ENCODE measurements at regions not wholly inside any gene's neighbourhood (a gene's known extent, or its start where the extent isn't known, plus 50 kb on each side); places are given as distances from the start of the nearest gene placed in this dataset.

- Mint-ChIP-seq H3K27me3 (no peaks in the 10 kb centered on the region), H3K4me1 (ENCODE audit: low read depth) (peaks cover 14% of the 10 kb centered on the region), H3K27ac (no peak overlapping the region), H3K36me3 (peaks cover 2% of the 10 kb centered on the region), H3K9me3 (peaks cover 15% of the 10 kb centered on the region), H3K4me3 (no peak overlapping the region)
- intact Hi-C loops (cut with micrococcal nuclease), result loop anchor here (5.0 kb wide), 3 partner anchors 57 to 162 kb away; no protein-coding TSS in a partner anchor
- POLR2A ChIA-PET, result interaction anchor here (0.9 kb wide), 1 partner anchor 22 kb away, joined by 4 read pairs; no protein-coding TSS in a partner anchor
- no peak for DNase-seq
- CTCF ChIA-PET, result interaction anchor here (0.5 kb wide), 1 partner anchor 219 kb away, joined by 3 read pairs; no protein-coding TSS in a partner anchor
Measured at GRCh38 chr6:130679684-130680083, 147.5 kb upstream of the SMLR1 start.

- Mint-ChIP-seq H3K27ac (no peak overlapping the region), H3K4me1 (ENCODE audit: low read depth) (peaks cover 12% of the 10 kb centered on the region), H3K9me3 (peaks cover 15% of the 10 kb centered on the region), H3K4me3 (no peak overlapping the region), H3K27me3 (no peaks in the 10 kb centered on the region), H3K36me3 (peaks cover 2% of the 10 kb centered on the region)
- intact Hi-C loops (cut with micrococcal nuclease), result no loop called here
- ChIA-PET POLR2A (interaction anchor here (0.9 kb wide), 1 partner anchor 22 kb away, joined by 4 read pairs; no protein-coding TSS in a partner anchor), CTCF (interaction anchor here (0.5 kb wide), 1 partner anchor 219 kb away, joined by 3 read pairs; no protein-coding TSS in a partner anchor)
- DNase-seq, result no peak
Measured at GRCh38 chr6:130680116-130680515, 147.1 kb upstream of the SMLR1 start.

DNA sequence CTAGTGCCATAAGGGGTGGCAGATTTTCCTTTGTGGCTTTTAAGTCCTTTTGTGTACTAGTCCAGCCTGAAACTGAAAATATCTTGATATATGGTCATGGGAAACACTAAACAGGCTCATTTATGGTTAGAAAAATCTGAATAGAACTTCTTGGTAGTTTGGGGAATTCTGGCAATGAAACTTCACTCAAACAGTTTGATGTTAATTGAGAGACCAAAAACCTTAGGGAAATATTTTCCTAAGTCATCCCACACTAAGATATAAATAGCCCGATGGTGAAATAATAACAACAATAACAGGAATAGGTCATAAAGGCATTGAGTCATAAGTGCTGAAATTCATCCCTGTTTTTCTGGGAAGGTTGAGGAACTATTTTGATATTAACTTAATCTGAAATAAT lies 146.2 kb upstream of the SMLR1 start:
- Mint-ChIP-seq H3K36me3 (peaks cover 2% of the 10 kb centered on the region), H3K27me3 (no peaks in the 10 kb centered on the region), H3K9me3 (peaks cover 15% of the 10 kb centered on the region), H3K4me1 (ENCODE audit: low read depth) (peaks cover 6% of the 10 kb centered on the region), H3K4me3 (no peak overlapping the region), H3K27ac (no peak overlapping the region)
- CTCF ChIA-PET, result no interaction called here
- intact Hi-C loops (cut with micrococcal nuclease), result no loop called here
- DNase-seq, result no peak
- POLR2A ChIA-PET, result no interaction called here

GRCh38 chr6:130682066-130682465 lies 145.1 kb upstream of the SMLR1 start:
- no peaks in the 10 kb centered on the region for H3K27me3 Mint-ChIP-seq
- intact Hi-C loops (cut with micrococcal nuclease), result no loop called here
- H3K36me3 Mint-ChIP-seq, result peaks cover 2% of the 10 kb centered on the region
- ChIA-PET POLR2A (no interaction called here), CTCF (interaction anchor here (0.6 to 0.7 kb wide), 2 partner anchors 159 to 388 kb away, joined by 3 read pairs; no protein-coding TSS in a partner anchor)
- H3K4me3 Mint-ChIP-seq, result no peak overlapping the region
- H3K4me1 Mint-ChIP-seq (ENCODE audit: low read depth), result no peaks in the 10 kb centered on the region
- H3K27ac Mint-ChIP-seq, result no peak overlapping the region
- DNase-seq, result no peak
- peaks cover 12% of the 10 kb centered on the region for H3K9me3 Mint-ChIP-seq

DNA sequence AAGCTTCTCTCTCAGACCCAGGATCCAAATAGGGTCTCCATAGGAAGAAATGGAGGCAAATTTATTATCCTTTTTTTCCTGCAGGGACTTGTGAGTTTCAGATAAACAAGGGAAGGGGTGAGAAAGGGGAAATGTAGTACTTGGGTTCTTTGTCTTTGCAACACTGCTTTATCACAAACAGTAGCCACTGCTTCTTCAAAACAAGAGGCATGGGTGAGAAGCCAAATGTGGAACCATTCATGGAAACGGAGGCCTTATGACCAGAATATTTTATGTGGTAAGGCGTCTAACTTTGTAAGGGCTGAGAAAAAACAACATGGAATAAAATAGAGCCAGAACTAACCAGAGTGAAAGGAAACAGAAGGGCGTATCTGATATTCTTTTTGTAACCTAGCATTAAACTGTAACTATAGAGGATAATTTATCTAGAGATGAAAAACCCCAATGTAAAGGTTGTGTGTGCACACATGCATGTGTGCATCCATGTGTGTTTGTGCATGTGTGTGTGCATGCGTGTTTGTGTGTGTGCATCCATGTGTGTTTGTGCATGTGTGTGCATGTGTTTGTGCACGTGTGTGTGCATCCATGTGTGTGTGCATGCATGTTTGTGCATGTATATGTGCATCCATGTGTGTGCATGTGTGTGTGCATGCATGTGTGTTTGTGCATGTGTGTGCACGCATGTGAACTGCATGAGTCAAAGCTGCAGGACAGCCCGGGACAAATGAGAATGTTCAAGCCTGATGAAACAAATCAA lies 143.3 kb upstream of the SMLR1 start:
- intact Hi-C loops (cut with micrococcal nuclease), result no loop called here
- ChIA-PET CTCF (no interaction called here), POLR2A (no interaction called here)
- Mint-ChIP-seq H3K4me3 (no peak overlapping the region), H3K27me3 (no peaks in the 10 kb centered on the region), H3K9me3 (peaks cover 4% of the 10 kb centered on the region), H3K4me1 (ENCODE audit: low read depth) (no peaks in the 10 kb centered on the region), H3K27ac (no peak overlapping the region), H3K36me3 (peaks cover 2% of the 10 kb centered on the region)
- DNase-seq, result no peak

- CTCF ChIA-PET, result no interaction called here
- POLR2A ChIA-PET, result no interaction called here
Measured at GRCh38 chr6:130692659-130693058, 134.5 kb upstream of the SMLR1 start.

DNA sequence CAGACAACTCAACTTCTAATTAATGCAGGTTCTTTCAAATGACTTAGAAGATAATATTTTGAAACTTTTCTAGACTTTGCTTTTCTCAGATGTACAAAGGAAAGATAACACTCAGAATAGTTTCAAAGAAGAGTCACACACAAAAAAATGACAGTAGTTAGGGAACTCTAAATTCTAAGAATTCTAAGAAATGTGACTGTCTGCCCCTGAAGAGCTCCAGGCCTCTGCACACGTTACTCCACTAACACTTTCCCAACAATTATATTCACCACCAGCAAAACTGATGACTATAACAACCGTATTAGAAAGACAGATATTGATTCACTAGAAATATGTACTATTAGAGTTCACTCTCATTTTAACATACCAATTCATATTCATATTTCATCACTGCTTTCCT lies 133.3 kb upstream of the SMLR1 start:
- DNase-seq, result no peak
- intact Hi-C loops (cut with micrococcal nuclease), result no loop called here

More at GRCh38 chr6:130692659-130693058, 134.5 kb upstream of the SMLR1 start:
- intact Hi-C loops (cut with micrococcal nuclease), result no loop called here
- Mint-ChIP-seq H3K36me3 (no peaks in the 10 kb centered on the region), H3K27ac (no peak overlapping the region), H3K27me3 (no peaks in the 10 kb centered on the region), H3K4me3 (no peak overlapping the region), H3K4me1 (ENCODE audit: low read depth) (peaks cover 15% of the 10 kb centered on the region), H3K9me3 (peaks cover 2% of the 10 kb centered on the region)
- no peak for DNase-seq

GRCh38 chr6:130694606-130695005 lies 132.6 kb upstream of the SMLR1 start:
- CTCF ChIA-PET, result interaction anchor here (1.1 kb wide), 1 partner anchor 372 kb away, joined by 3 read pairs; no protein-coding TSS in a partner anchor
- no peaks in the 10 kb centered on the region for H3K27me3 Mint-ChIP-seq
- peaks cover 17% of the 10 kb centered on the region for H3K4me1 Mint-ChIP-seq (ENCODE audit: low read depth)
- intact Hi-C loops (cut with micrococcal nuclease), result loop anchor here (5.0 kb wide), 2 partner anchors 177 to 647 kb away; no protein-coding TSS in a partner anchor
- peaks cover 2% of the 10 kb centered on the region for H3K9me3 Mint-ChIP-seq
- no peak overlapping the region for H3K27ac Mint-ChIP-seq
- POLR2A ChIA-PET, result no interaction called here
- no peak overlapping the region for H3K4me3 Mint-ChIP-seq
- H3K36me3 Mint-ChIP-seq, result no peaks in the 10 kb centered on the region
- DNase-seq, result no peak

More for the DNA sequence above, 133.3 kb upstream of the SMLR1 start:
- peaks cover 17% of the 10 kb centered on the region for H3K4me1 Mint-ChIP-seq (ENCODE audit: low read depth)
- no peaks in the 10 kb centered on the region for H3K36me3 Mint-ChIP-seq
- no peaks in the 10 kb centered on the region for H3K27me3 Mint-ChIP-seq
- H3K4me3 Mint-ChIP-seq, result no peak overlapping the region
- H3K27ac Mint-ChIP-seq, result no peak overlapping the region
- ChIA-PET CTCF (interaction anchor here (0.8 to 1.1 kb wide), 3 partner anchors 90 to 372 kb away, joined by 3 read pairs; no protein-coding TSS in a partner anchor), POLR2A (no interaction called here)
- peaks cover 2% of the 10 kb centered on the region for H3K9me3 Mint-ChIP-seq

- intact Hi-C loops (cut with micrococcal nuclease), result loop anchor here (5.0 kb wide), 2 partner anchors 180 to 650 kb away; no protein-coding TSS in a partner anchor
- no peaks in the 10 kb centered on the region for H3K36me3 Mint-ChIP-seq
- ChIA-PET POLR2A (no interaction called here), CTCF (interaction anchor here (1.1 to 7.8 kb wide), 5 partner anchors 46 to 374 kb away, joined by 3 to 121 read pairs (median 8); partner anchors contain the start of gene TMEM200A)
- no peaks in the 10 kb centered on the region for H3K27me3 Mint-ChIP-seq
- peaks cover 22% of the 10 kb centered on the region for H3K4me1 Mint-ChIP-seq (ENCODE audit: low read depth)
- DNase-seq, result no peak
- no peak overlapping the region for H3K4me3 Mint-ChIP-seq
- H3K9me3 Mint-ChIP-seq, result peaks cover 2% of the 10 kb centered on the region
- H3K27ac Mint-ChIP-seq, result no peak overlapping the region
Measured at GRCh38 chr6:130696806-130697205, 130.4 kb upstream of the SMLR1 start.

- Mint-ChIP-seq H3K4me1 (ENCODE audit: low read depth) (peaks cover 24% of the 10 kb centered on the region), H3K27me3 (no peaks in the 10 kb centered on the region), H3K9me3 (peaks cover 2% of the 10 kb centered on the region), H3K27ac (no peak overlapping the region), H3K36me3 (no peaks in the 10 kb centered on the region), H3K4me3 (no peak overlapping the region)
- POLR2A ChIA-PET, result no interaction called here
- intact Hi-C loops (cut with micrococcal nuclease), result loop anchor here (5.0 kb wide), 2 partner anchors 180 to 650 kb away; no protein-coding TSS in a partner anchor
- CTCF ChIA-PET, result interaction anchor here (0.7 to 7.8 kb wide), 34 partner anchors 11 to 595 kb away, joined by 3 to 121 read pairs (median 6); partner anchors contain the start of gene TMEM200A
- DNase-seq, result no peak
Measured at GRCh38 chr6:130697271-130697994, 129.8 kb upstream of the SMLR1 start.

DNA sequence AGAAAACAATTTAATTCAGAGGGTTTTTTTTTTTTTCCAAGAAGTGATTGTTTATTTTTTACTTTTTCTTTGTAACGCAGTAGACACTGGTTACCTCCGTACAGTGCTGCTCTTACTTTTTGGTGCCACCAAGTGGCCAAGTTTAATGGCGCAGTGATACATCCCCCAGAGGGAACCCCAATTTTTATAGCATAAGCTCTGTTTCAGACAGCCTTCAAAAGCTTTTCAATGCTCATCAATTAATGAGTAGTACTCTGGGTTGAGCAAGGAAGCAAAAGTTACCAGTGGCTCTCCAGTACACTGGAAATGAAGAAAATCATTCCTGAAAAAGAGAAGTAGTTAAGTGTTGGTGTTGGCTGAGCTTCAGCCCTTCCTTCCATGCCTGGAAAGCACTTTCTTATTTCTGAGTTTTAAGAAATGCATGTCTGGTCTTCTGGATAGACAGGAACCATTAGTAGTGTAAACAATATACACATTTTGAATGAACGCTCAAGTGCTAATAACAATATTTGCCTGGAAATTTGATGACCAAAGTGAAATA lies 129.1 kb upstream of the SMLR1 start:
- Mint-ChIP-seq H3K4me1 (ENCODE audit: low read depth) (peaks cover 22% of the 10 kb centered on the region), H3K36me3 (no peaks in the 10 kb centered on the region), H3K4me3 (no peak overlapping the region), H3K27ac (no peak overlapping the region), H3K9me3 (peaks cover 2% of the 10 kb centered on the region), H3K27me3 (no peaks in the 10 kb centered on the region)
- POLR2A ChIA-PET, result no interaction called here
- DNase-seq, result peak; percentile 74
- CTCF ChIA-PET, result interaction anchor here (0.5 to 7.8 kb wide), 53 partner anchors 8 to 677 kb away, joined by 3 to 121 read pairs (median 4); partner anchors contain the start of gene TMEM200A
- intact Hi-C loops (cut with micrococcal nuclease), result loop anchor here (1.0 to 5.0 kb wide), 4 partner anchors 181 to 651 kb away; no protein-coding TSS in a partner anchor
